Loucy (cell line): ENCODE measurements at regions not wholly inside any gene's neighbourhood (a gene's known extent, or its start where the extent isn't known, plus 50 kb on each side); places are given as distances from the start of the nearest gene placed in this dataset.

Experiments
- CTCF ChIP-seq: fragments of 200-600 bp; sonication (generic); conservative IDR thresholded peaks from 2 replicates; pipeline ENCODE4 v1.5.1; 2014; ENCODE audit warnings: mild to moderate bottlenecking, antibody characterized with exemption, low read length
- EZH2phosphoT487 ChIP-seq: fragments of 200-600 bp; IDR thresholded peaks from 2 replicates; pipeline ENCODE4 v1.6.1; 2018; ENCODE audit warnings: antibody characterized with exemption, mild to moderate bottlenecking, moderate library complexity, borderline replicate concordance

- no peak for TF ChIP-seq CTCF
- TF ChIP-seq EZH2phosphoT487 = no peak
Measured at GRCh38 chr6:156391977-156392376, 385.2 kb upstream of the ARID1B start.
